ENCODE measurements at regions not wholly inside any gene's neighbourhood (a gene's known extent, or its start where the extent isn't known, plus 50 kb on each side); places are given as distances from the start of the nearest gene placed in this dataset.

DNA sequence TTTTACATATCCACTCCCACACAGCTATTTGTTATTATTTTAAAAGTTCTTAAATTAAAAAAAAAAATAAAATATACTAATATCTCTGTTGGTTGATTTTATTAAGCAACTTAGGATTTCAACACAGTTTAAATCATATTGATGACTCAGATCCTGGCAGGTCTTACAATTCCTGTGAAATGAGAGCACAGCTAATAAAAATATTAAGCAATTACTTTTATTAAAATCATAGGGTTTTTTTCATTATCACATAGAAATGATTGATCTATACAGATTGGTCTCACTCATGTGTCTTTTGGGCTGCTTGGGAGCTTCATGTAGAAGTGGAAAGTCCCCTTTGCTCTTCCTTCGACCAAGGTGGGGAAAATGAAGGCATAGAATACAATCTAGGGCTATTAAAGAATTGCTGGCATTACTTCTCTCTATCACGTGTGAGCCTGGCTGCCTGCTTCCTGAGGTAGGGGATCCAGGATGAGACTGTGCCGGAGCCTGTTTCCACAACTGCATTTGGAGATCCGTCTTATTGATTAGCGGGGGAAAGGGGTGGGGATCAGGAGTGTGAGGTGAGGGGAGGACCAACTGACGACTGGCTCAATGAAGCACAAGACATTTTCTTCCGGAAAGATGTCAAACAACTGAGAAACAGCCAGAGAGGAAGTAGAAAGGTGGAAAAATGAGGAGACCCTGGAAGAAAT, 858.0 kb downstream of the USP25 start:
- H3K36me3 ChIP-seq (ENCODE audit: insufficient read depth, low read depth, low read length), result no peaks in the 10 kb centered on the region
- peaks cover 6% of the 10 kb centered on the region; the same call in 1 of the 2 replicates for H3K4me1 ChIP-seq (ENCODE audit: insufficient read depth, low read length)
- H3K27me3 ChIP-seq (ENCODE audit: insufficient read depth, low read length), result no peaks in the 10 kb centered on the region
- peak overlapping the region; percentile 73 for H3K4me3 ChIP-seq (ENCODE audit: low read length)
- H3K9ac ChIP-seq (ENCODE audit: low read depth, low read length), result no peak overlapping the region
- no peaks in the 10 kb centered on the region for H3K9me3 ChIP-seq (ENCODE audit: insufficient read depth, low read depth, low read length)
- no peak overlapping the region for H3K27ac ChIP-seq (ENCODE audit: low read length)

DNA sequence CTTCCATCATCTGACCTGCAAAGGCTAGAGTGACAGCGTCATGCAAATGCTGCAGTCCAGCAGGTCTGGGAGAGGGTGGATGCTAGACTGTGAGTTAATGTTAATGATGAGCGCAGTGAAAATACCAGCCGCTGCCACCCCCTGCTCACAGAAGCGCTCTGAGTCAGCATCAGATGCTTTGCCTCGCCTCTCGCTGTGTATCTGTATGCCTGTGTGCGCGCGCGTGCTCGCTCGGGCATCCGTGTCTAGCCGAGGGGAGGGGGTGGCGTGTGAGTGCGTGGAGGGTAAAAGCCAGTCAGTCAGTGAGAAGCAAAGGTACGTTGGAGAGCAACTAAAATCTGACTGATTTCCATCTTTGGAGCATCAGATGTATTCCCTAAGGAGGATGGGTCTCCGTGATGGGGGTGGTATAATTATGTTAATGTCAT, 858.7 kb downstream of the USP25 start:
- H3K9me3 ChIP-seq (ENCODE audit: insufficient read depth, low read depth, low read length), result no peaks in the 10 kb centered on the region
- H3K27me3 ChIP-seq (ENCODE audit: insufficient read depth, low read length), result no peaks in the 10 kb centered on the region
- H3K9ac ChIP-seq (ENCODE audit: low read depth, low read length), result no peak overlapping the region
- no peak overlapping the region for H3K27ac ChIP-seq (ENCODE audit: low read length)
- peaks cover 6% of the 10 kb centered on the region; the same call in 1 of the 2 replicates for H3K4me1 ChIP-seq (ENCODE audit: insufficient read depth, low read length)
- H3K36me3 ChIP-seq (ENCODE audit: insufficient read depth, low read depth, low read length), result no peaks in the 10 kb centered on the region
- H3K4me3 ChIP-seq (ENCODE audit: low read length), result peak overlapping the region; percentile 73

DNA sequence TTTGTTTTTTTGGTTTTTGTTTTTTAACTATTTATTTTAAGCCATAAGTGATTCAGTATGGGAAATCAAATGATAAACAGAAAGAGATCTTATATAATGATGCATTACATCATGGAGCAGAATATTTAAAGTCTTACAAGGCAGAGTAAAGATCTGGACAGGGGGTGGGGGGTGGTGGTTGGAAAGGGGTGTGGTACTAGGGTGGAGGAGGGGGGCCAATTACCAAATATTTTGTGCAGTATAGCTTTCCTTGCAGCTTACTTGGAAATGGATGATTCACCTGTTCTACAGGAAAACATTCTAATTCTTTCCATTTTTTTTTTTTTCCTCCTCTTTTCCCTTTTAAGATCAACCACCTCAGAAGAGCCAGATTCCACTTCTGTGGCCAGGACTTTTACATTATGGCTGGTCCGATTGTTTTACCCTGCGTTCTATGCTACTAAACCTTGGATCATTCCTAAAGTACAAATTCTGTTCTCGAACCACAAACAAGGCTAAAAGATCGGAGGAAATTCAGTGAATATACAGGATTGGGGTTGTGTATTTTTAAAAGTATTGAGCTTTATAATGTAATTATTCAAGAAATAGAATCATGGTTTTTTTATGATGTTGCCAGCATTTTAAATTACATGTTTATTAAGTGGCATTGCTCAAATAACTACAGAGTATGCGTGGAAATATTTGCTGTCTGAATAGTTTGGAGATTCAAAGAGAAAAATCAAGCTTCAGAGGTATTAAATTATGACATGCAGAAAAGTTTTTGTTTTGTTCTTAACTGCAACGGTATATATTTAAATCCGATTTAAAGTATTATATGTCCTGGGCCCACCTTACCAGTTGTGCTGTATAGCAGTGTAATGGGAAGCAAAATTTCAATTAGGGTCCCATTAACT, 859.5 kb downstream of the USP25 start:
- Histone ChIP-seq H3K27ac (ENCODE audit: low read length) (no peak overlapping the region), H3K36me3 (ENCODE audit: insufficient read depth, low read depth, low read length) (no peaks in the 10 kb centered on the region), H3K4me1 (ENCODE audit: insufficient read depth, low read length) (peaks cover 6% of the 10 kb centered on the region; the same call in 1 of the 2 replicates), H3K9me3 (ENCODE audit: insufficient read depth, low read depth, low read length) (no peaks in the 10 kb centered on the region), H3K4me3 (ENCODE audit: low read length) (peak overlapping the region; percentile 73; the same call in 1 of the 2 replicates), H3K9ac (ENCODE audit: low read depth, low read length) (no peak overlapping the region), H3K27me3 (ENCODE audit: insufficient read depth, low read length) (no peaks in the 10 kb centered on the region)

DNA sequence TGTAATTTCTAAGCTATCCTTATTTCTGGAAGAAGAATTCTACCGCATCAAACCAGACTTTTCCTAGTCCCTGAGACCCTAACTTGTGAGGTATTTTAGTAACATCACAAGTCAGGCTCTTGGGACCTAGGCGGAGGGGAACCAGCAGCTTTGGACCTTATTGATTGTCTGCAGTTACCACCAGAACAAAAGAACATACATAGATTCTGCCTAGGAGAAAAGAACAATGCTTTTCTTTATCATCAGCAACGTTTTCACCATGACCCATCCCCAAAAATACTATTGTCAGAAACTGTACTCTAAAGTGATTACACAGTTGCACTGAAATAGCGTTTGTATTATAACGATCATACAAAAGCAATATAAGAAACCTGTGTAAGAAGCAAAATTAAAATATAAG, 860.4 kb downstream of the USP25 start:
- Histone ChIP-seq H3K9ac (ENCODE audit: low read depth, low read length) (no peak overlapping the region), H3K4me1 (ENCODE audit: insufficient read depth, low read length) (peaks cover 6% of the 10 kb centered on the region; the same call in 1 of the 2 replicates), H3K36me3 (ENCODE audit: insufficient read depth, low read depth, low read length) (no peaks in the 10 kb centered on the region), H3K4me3 (ENCODE audit: low read length) (no peak overlapping the region), H3K27me3 (ENCODE audit: insufficient read depth, low read length) (no peaks in the 10 kb centered on the region), H3K9me3 (ENCODE audit: insufficient read depth, low read depth, low read length) (no peaks in the 10 kb centered on the region), H3K27ac (ENCODE audit: low read length) (no peak overlapping the region)

DNA sequence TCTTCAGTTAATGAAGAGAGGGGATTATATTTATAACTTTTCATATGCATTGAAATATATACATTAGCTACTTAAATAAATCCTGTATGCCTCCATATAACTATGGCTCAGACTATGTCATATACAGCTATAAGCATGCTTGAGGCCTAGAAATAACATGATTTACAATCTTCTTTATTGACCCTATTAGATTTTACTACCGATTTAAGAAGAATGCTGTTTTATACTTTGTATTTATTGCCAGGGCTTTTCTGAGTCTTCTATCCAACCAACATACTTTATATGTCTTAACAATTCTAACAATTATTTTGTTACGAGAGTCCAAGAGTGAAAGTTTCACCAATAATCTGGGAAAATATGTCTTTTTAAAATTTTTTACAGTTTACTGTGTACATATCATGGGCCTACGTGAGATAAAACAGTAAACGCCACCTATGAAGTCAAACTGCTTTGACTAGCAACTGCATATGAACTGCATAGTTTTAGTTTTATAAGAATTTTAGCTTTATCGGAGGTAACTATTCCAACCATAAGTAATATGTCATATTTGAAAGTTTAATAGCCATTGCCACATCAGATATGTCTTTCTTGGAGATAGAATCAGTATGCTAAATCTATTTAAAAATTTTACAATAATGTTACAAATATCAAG, 861.0 kb downstream of the USP25 start:
- Histone ChIP-seq H3K36me3 (ENCODE audit: insufficient read depth, low read depth, low read length) (no peaks in the 10 kb centered on the region), H3K27ac (ENCODE audit: low read length) (no peak overlapping the region), H3K27me3 (ENCODE audit: insufficient read depth, low read length) (no peaks in the 10 kb centered on the region), H3K9me3 (ENCODE audit: insufficient read depth, low read depth, low read length) (no peaks in the 10 kb centered on the region), H3K4me1 (ENCODE audit: insufficient read depth, low read length) (peaks cover 6% of the 10 kb centered on the region; the same call in 1 of the 2 replicates), H3K4me3 (ENCODE audit: low read length) (no peak overlapping the region), H3K9ac (ENCODE audit: low read depth, low read length) (no peak overlapping the region)

DNA sequence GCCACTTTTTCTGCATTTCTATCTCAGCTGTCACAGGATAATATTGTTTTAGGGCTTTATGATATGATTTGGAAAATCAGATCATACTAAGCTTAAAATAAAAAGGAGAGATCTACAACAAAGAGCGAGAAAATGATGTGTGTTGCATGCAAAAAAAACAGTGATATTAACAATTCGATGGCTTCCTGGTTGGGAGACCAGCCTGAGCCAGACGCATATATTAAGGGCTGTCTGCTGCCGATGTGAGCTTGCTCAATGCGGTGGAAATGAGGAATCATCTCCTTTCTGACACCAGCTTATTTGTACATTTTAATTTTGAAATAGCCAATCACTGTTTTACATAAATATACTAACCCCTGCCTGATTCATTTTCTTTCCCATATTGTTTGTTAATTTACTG, 862.6 kb downstream of the USP25 start:
- H3K36me3 ChIP-seq (ENCODE audit: insufficient read depth, low read depth, low read length), result no peaks in the 10 kb centered on the region
- no peak overlapping the region for H3K27ac ChIP-seq (ENCODE audit: low read length)
- no peaks in the 10 kb centered on the region for H3K9me3 ChIP-seq (ENCODE audit: insufficient read depth, low read depth, low read length)
- peaks cover 3% of the 10 kb centered on the region; the same call in 1 of the 2 replicates for H3K4me1 ChIP-seq (ENCODE audit: insufficient read depth, low read length)
- H3K4me3 ChIP-seq (ENCODE audit: low read length), result no peak overlapping the region
- H3K27me3 ChIP-seq (ENCODE audit: insufficient read depth, low read length), result no peaks in the 10 kb centered on the region
- H3K9ac ChIP-seq (ENCODE audit: low read depth, low read length), result no peak overlapping the region

DNA sequence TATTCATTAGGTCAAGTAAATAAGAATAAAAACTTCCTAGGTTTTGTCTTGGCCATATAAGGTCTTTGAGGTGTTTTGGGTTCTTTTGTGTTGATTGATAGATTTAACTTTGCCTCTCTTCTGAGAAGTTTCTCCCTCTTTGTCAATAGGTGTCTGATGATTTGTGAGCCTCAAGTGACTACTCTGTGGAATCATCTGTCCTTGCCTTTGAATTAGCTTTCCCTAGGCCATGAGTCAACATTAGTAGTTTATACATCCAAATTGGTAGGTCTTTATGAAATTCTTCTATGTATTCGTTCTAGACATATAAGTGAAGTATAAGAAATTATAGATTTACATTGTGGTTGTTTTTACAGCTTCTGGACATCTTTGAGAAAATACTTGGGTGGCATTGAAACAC, 864.4 kb downstream of the USP25 start:
- H3K27me3 ChIP-seq (ENCODE audit: insufficient read depth, low read length), result no peaks in the 10 kb centered on the region
- no peaks in the 10 kb centered on the region for H3K9me3 ChIP-seq (ENCODE audit: insufficient read depth, low read depth, low read length)
- no peak overlapping the region for H3K9ac ChIP-seq (ENCODE audit: low read depth, low read length)
- H3K27ac ChIP-seq (ENCODE audit: low read length), result no peak overlapping the region
- no peaks in the 10 kb centered on the region; the same call in 1 of the 2 replicates for H3K4me1 ChIP-seq (ENCODE audit: insufficient read depth, low read length)
- no peaks in the 10 kb centered on the region for H3K36me3 ChIP-seq (ENCODE audit: insufficient read depth, low read depth, low read length)
- no peak overlapping the region for H3K4me3 ChIP-seq (ENCODE audit: low read length)

DNA sequence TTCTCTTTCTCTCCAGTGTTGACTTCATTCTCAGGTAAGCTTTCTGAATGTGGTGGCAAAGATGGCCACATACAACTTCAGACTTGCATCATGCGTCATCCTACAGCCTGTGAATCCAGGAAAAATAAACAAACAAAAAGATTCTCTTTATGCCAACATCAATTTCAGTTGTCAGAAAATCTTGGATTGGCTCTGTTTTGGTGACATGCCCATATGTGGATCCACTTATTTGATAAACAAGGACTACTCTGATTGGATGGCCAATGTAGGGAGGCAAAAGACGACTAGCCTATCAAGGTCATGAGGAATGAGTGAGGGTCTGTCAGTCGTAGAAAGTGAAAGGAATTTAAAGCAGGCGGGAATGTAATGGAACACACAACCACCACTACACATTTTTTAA, 866.6 kb downstream of the USP25 start:
- no peak overlapping the region for H3K4me3 ChIP-seq (ENCODE audit: low read length)

DNA sequence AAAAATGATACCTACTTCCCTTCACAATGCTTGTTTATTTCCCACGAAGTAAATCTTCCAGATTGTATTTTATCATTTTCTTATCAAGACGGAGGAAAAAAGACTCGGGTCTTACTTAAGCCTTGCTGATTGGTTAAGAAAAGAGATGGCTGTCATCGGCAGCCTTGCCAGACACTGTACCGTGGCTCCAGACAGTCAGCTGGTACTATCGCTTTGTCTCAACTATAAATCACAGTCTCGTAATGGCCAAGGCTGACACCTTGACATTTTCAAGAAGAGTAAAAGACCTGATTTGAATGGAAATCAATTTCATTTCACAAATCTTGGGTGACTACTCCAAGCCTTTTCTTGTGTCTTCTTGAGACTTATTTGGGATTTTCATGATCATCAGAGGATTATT, 868.0 kb downstream of the USP25 start:
- H3K36me3 ChIP-seq (ENCODE audit: insufficient read depth, low read depth, low read length), result no peaks in the 10 kb centered on the region
- no peak overlapping the region for H3K4me3 ChIP-seq (ENCODE audit: low read length)
- H3K4me1 ChIP-seq (ENCODE audit: insufficient read depth, low read length), result no peaks in the 10 kb centered on the region
- no peaks in the 10 kb centered on the region for H3K27me3 ChIP-seq (ENCODE audit: insufficient read depth, low read length)
- no peaks in the 10 kb centered on the region for H3K9me3 ChIP-seq (ENCODE audit: insufficient read depth, low read depth, low read length)
- H3K9ac ChIP-seq (ENCODE audit: low read depth, low read length), result no peak overlapping the region
- H3K27ac ChIP-seq (ENCODE audit: low read length), result no peak overlapping the region

More for the DNA sequence above, 866.6 kb downstream of the USP25 start:
- H3K9me3 ChIP-seq (ENCODE audit: insufficient read depth, low read depth, low read length), result no peaks in the 10 kb centered on the region
- H3K27me3 ChIP-seq (ENCODE audit: insufficient read depth, low read length), result no peaks in the 10 kb centered on the region
- H3K27ac ChIP-seq (ENCODE audit: low read length), result no peak overlapping the region
- no peaks in the 10 kb centered on the region; the same call in 1 of the 2 replicates for H3K4me1 ChIP-seq (ENCODE audit: insufficient read depth, low read length)
- H3K36me3 ChIP-seq (ENCODE audit: insufficient read depth, low read depth, low read length), result no peaks in the 10 kb centered on the region
- no peak overlapping the region for H3K9ac ChIP-seq (ENCODE audit: low read depth, low read length)

DNA sequence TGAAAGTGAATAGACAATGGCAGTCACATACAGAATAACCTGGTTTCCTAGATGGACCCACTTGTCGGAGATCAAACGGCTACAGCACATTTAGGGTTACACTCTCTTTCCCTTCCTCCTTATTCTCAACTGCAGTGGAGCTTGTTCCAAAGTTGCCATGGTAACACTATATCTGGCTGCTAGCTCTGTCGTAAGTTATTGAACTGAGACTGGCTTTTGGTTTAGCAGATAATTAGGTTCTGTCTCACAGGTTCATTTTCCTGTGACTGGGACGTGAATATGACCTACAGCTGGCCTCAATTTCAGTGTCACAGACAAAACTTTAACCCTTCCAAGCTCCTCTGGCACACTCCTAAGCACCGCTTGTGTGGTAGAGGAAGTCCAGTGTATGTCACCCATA, 875.8 kb downstream of the USP25 start:
- H3K27me3 ChIP-seq (ENCODE audit: insufficient read depth, low read length), result no peaks in the 10 kb centered on the region
- no peak overlapping the region for H3K9ac ChIP-seq (ENCODE audit: low read depth, low read length)
- no peaks in the 10 kb centered on the region for H3K36me3 ChIP-seq (ENCODE audit: insufficient read depth, low read depth, low read length)
- H3K4me1 ChIP-seq (ENCODE audit: insufficient read depth, low read length), result no peaks in the 10 kb centered on the region
- no peak overlapping the region for H3K27ac ChIP-seq (ENCODE audit: low read length)
- no peaks in the 10 kb centered on the region for H3K9me3 ChIP-seq (ENCODE audit: insufficient read depth, low read depth, low read length)
- no peak overlapping the region for H3K4me3 ChIP-seq (ENCODE audit: low read length)

DNA sequence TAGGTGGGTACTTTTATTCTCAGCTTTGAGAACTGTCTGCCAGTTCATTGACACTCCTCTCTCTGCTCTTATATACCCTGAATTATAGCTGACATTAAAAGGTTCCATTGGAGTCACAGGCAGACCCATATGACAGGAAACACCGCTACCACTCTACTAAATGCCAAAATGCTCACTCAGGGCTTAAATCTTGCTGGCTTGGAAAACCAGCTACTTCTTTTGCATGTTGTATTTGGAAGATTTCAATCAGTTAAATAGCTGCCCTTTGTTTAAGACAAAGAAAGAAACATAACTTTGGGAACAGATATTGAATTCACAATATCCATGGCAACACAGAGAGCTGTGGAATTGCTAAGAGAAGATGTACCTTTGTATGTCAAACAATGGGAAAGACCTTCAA, 876.5 kb downstream of the USP25 start:
- Histone ChIP-seq H3K27me3 (ENCODE audit: insufficient read depth, low read length) (no peaks in the 10 kb centered on the region), H3K9ac (ENCODE audit: low read depth, low read length) (no peak overlapping the region), H3K4me3 (ENCODE audit: low read length) (no peak overlapping the region), H3K36me3 (ENCODE audit: insufficient read depth, low read depth, low read length) (no peaks in the 10 kb centered on the region), H3K9me3 (ENCODE audit: insufficient read depth, low read depth, low read length) (no peaks in the 10 kb centered on the region), H3K4me1 (ENCODE audit: insufficient read depth, low read length) (no peaks in the 10 kb centered on the region), H3K27ac (ENCODE audit: low read length) (no peak overlapping the region)
